ENCODE measurements at regions not wholly inside any gene's neighbourhood (a gene's known extent, or its start where the extent isn't known, plus 50 kb on each side); places are given as distances from the start of the nearest gene placed in this dataset.

DNA sequence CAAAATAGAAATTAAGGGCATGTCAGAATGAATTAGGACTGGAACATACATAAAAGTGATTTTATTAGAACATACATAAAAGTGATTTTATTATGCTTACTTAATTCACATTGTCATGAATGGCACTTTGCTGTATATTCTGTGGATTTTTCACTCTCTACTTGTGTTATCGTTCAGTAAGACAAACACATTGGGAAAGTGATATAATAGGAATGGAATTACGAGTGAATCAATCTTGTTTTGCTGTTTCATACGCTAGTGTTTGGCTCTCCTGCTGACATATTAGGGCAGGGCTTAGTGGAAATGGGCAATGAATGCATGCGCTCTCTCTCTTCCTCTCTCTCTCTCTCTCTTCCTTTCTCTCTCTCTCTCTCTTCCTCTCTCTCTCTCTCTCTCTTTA lies 561.1 kb downstream of the ACTR3B start:
- no peak for TF ChIP-seq POLR2A (IDR thresholded peaks at IDR 0.05)
- TF ChIP-seq, protein P1, sequence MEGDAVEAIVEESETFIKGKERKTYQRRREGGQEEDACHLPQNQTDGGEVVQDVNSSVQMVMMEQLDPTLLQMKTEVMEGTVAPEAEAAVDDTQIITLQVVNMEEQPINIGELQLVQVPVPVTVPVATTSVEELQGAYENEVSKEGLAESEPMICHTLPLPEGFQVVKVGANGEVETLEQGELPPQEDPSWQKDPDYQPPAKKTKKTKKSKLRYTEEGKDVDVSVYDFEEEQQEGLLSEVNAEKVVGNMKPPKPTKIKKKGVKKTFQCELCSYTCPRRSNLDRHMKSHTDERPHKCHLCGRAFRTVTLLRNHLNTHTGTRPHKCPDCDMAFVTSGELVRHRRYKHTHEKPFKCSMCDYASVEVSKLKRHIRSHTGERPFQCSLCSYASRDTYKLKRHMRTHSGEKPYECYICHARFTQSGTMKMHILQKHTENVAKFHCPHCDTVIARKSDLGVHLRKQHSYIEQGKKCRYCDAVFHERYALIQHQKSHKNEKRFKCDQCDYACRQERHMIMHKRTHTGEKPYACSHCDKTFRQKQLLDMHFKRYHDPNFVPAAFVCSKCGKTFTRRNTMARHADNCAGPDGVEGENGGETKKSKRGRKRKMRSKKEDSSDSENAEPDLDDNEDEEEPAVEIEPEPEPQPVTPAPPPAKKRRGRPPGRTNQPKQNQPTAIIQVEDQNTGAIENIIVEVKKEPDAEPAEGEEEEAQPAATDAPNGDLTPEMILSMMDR (IDR thresholded peaks at IDR 0.05 in 4 of 5, conservative IDR thresholded peaks at IDR 0.05 in 1 of 5): no peak

Measured in gastrocnemius medialis (tissue), 4 donors.